Sigmoid colon (tissue), 4 donors: ENCODE measurements at regions not wholly inside any gene's neighbourhood (a gene's known extent, or its start where the extent isn't known, plus 50 kb on each side); places are given as distances from the start of the nearest gene placed in this dataset.

Experiments used
- CTCF ChIP-seq, 4 experiments: fragments of 450-650 bp in 3 of 4; fragments of 200-600 bp in 1 of 4; IDR thresholded peaks; one replicate each; pipeline ENCODE4 v1.5.1; 2016 to 2019; ENCODE audit warnings: antibody characterized with exemption in 4 of 4, mild to moderate bottlenecking in 3 of 4, moderate library complexity in 2 of 4
- POLR2AphosphoS5 ChIP-seq, 4 donors: sonication (generic); formaldehyde crosslinking; IDR thresholded peaks; one replicate each; pipeline ENCODE4 v1.6.1; 2017; ENCODE audit warnings: antibody characterized with exemption in 4 of 4

GRCh38 chr17:13775450-13775849 lies 173.7 kb upstream of the HS3ST3A1 start:
- TF ChIP-seq CTCF (IDR thresholded peaks at IDR 0.05) (no peak), POLR2AphosphoS5 (IDR thresholded peaks at IDR 0.05) (no peak)
